ENCODE measurements at regions not wholly inside any gene's neighbourhood (a gene's known extent, or its start where the extent isn't known, plus 50 kb on each side); places are given as distances from the start of the nearest gene placed in this dataset.
"Not testable (repeated sequence)": the region's sequence is repeated elsewhere in the genome, so short reads cannot be mapped to it uniquely, and the experiment has no call there.

DNA sequence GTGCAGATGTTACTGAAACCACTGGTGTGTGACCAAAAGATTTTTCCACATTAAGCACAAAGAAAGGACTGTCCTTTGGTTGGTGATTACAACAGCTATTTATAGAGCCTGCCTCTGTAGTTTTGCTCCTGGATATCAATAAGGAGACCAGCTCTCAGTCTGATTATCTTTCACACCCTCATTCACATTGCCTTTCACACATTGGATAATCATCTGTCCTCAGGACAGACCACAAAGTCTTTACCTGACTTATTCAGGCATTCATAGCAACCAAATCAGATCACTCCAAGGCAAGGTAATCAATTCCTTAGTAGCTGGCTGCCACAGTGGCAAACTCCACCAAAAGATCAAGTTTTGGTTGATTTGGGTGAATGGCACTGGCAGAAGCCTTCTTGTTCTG is 59.6 kb upstream of the CPSF6 start:
- no peak for DNase-seq (ENCODE audit: low read depth)

DNA sequence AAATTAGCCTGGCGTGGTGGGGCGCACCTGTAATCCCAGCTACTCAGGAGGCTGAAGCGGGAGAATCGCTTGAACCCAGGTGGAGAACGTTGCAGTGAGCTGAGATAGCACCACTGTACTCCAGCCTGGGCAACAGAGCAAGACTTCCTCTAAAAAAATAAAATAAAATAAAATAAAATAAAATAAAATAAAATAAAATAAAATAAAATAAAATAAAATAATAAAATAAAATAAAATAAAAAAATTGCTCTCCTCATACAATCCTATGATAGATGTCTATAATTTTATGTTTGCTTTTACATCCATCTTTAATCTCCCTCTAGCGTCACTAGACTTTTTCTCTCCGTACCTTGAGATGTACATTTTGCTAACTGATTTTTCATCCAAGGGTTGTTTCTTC is 51.8 kb upstream of the CPSF6 start:
- not testable (repeated sequence) for DNase-seq (ENCODE audit: low read depth)

DNA sequence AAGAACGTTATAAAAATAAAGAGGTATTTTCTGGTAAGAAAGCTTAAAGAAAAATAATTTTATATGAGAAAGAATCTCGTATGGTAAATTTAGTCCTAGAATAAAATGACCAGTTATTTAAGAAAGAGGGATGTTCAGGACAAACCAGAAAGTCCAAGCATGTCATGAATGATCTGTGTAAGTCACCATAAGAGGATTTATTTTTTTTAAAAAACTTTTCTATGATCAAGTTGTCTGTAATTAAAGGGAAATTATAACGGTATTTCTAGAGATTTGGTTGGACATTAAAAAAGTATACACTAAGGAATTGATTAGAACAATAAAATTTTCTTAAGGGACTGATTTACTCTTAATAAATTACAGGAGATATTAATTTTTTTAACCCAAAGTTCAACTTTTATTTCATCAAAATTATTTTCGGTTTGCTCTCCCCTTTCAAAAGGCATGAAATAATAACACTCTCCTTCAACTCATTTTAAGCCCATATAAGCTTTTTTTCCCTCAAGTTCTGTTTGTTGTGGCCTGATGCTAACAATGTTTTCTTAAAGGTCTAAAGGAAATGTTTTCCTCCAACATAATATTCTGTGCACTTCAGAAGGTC is 49.9 kb upstream of the CPSF6 start:
- DNase-seq (ENCODE audit: low read depth), result peak; percentile 17
